Astrocyte (in vitro differentiated cells and primary cell): ENCODE measurements at regions not wholly inside any gene's neighbourhood (a gene's known extent, or its start where the extent isn't known, plus 50 kb on each side); places are given as distances from the start of the nearest gene placed in this dataset.

ENCODE experiments used
- DNase-seq: peaks from one replicate; pipeline ENCODE4 v3.0.0-alpha.2; 2010; ENCODE audit warnings: low read depth
- FAIRE-seq: peaks from 2 replicates; lab custom pipeline; 2011; peaks lifted over from hg19 to GRCh38; lab: Jason Lieb, UNC
- H2AFZ ChIP-seq: 2 replicates; pipeline ENCODE4 v1.6.0; 2012; ENCODE audit warnings: low read depth, low read length, inconsistent platforms
- H3K27ac ChIP-seq: 2 replicates; pipeline ENCODE4 v1.5.1; 2011; ENCODE audit warnings: low read depth, low read length, inconsistent platforms
- H3K27me3 ChIP-seq: 2 replicates; pipeline ENCODE4 v1.6.0; 2011; ENCODE audit warnings: low read length, inconsistent platforms; ENCODE audit not compliant: insufficient read depth
- H3K36me3 ChIP-seq: 2 replicates; pipeline ENCODE4 v1.5.1; 2011; ENCODE audit warnings: low read length, inconsistent platforms; ENCODE audit not compliant: insufficient read depth
- H3K4me1 ChIP-seq: 2 replicates; pipeline ENCODE4 v1.5.1; 2011; ENCODE audit warnings: low read length, inconsistent platforms; ENCODE audit not compliant: insufficient read depth
- H3K4me2 ChIP-seq: 2 replicates; pipeline ENCODE4 v1.6.0; 2012; ENCODE audit warnings: low read length, inconsistent platforms
- H3K4me3 ChIP-seq: 2 replicates; pipeline ENCODE4 v1.5.1; 2011; ENCODE audit warnings: low read depth, mild to moderate bottlenecking, low read length, inconsistent platforms; ENCODE audit not compliant: insufficient read depth
- H3K79me2 ChIP-seq: 2 replicates; pipeline ENCODE4 v1.6.0; 2012; ENCODE audit warnings: mild to moderate bottlenecking, low read length, inconsistent platforms; ENCODE audit not compliant: insufficient read depth
- H3K9ac ChIP-seq: 2 replicates; pipeline ENCODE4 v1.6.0; 2012; ENCODE audit warnings: mild to moderate bottlenecking, low read length, inconsistent platforms
- H3K9me3 ChIP-seq: 2 replicates; pipeline ENCODE4 v1.5.1; 2012; ENCODE audit warnings: low read depth, mild to moderate bottlenecking, low read length, inconsistent platforms; ENCODE audit not compliant: insufficient read depth
- H4K20me1 ChIP-seq: 2 replicates; pipeline ENCODE4 v1.6.0; 2012; ENCODE audit warnings: low read length, inconsistent platforms; ENCODE audit not compliant: insufficient read depth
- H3K27ac Mint-ChIP-seq: one replicate; pipeline ENCODE4 v1.8.0; 2021; ENCODE audit warnings: mild to moderate bottlenecking, mixed read lengths; ENCODE audit not compliant: unreplicated experiment
- H3K27me3 Mint-ChIP-seq: one replicate; pipeline ENCODE4 v1.8.0; 2021; ENCODE audit warnings: low read depth, mixed read lengths; ENCODE audit not compliant: unreplicated experiment
- H3K36me3 Mint-ChIP-seq: one replicate; pipeline ENCODE4 v1.8.0; 2021; ENCODE audit warnings: low read depth, mixed read lengths; ENCODE audit not compliant: unreplicated experiment
- H3K4me1 Mint-ChIP-seq: one replicate; pipeline ENCODE4 v1.8.0; 2021; ENCODE audit warnings: low read depth, mixed read lengths; ENCODE audit not compliant: unreplicated experiment
- H3K4me3 Mint-ChIP-seq: one replicate; pipeline ENCODE4 v1.8.0; 2021; ENCODE audit warnings: mild to moderate bottlenecking, moderate library complexity, mixed read lengths; ENCODE audit not compliant: unreplicated experiment
- H3K9me3 Mint-ChIP-seq: one replicate; pipeline ENCODE4 v1.8.0; 2021; ENCODE audit warnings: mild to moderate bottlenecking, mixed read lengths; ENCODE audit not compliant: unreplicated experiment
- EZH2 ChIP-seq: IDR thresholded peaks from 2 replicates; pipeline ENCODE4 v1.6.1; 2012; ENCODE audit warnings: mild to moderate bottlenecking, low read length, inconsistent platforms; ENCODE audit not compliant: insufficient read depth
- TF ChIP-seq, protein P1 (sequence below): IDR thresholded peaks from 2 replicates; pipeline ENCODE4 v1.5.1; 2011; ENCODE audit warnings: low read depth, mild to moderate bottlenecking, inconsistent platforms, low read length, moderate library complexity; ENCODE audit not compliant: insufficient read depth

DNA sequence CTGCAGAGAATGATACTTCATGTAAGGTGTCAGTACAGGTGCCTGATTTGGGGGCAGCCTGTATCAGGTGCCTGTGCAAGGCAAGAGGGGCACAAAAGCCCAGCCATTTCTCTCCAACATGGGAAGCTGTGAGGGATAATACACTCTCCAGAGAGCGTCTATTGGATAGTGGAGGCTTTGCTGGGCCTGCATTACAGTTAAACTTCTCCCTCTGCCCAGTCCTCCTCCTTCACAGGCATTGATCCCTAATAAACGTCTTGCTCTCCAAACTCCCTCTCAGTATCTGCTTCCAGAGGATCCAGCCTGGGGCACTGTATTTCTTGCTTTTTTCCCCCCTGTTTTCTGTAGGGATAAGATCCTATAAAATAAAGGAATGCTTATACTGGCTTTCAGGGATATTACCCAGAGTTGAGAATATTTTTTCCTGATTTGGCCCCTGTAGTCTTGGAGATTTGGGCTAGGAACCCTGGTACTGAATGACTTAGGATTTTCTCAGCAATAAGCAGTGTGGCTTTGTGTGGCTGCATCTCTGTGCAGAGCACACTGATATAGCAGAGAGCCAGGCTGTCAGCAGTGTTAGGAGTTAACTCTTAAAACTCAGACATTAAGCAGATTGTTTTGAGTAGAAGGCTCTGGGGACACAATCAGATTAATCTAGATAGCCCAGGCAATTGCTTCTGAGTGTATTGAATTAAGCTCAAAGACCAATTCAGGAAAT, 330.6 kb downstream of the CYRIA start:
- FAIRE-seq, result no peak
- TF ChIP-seq, protein P1, sequence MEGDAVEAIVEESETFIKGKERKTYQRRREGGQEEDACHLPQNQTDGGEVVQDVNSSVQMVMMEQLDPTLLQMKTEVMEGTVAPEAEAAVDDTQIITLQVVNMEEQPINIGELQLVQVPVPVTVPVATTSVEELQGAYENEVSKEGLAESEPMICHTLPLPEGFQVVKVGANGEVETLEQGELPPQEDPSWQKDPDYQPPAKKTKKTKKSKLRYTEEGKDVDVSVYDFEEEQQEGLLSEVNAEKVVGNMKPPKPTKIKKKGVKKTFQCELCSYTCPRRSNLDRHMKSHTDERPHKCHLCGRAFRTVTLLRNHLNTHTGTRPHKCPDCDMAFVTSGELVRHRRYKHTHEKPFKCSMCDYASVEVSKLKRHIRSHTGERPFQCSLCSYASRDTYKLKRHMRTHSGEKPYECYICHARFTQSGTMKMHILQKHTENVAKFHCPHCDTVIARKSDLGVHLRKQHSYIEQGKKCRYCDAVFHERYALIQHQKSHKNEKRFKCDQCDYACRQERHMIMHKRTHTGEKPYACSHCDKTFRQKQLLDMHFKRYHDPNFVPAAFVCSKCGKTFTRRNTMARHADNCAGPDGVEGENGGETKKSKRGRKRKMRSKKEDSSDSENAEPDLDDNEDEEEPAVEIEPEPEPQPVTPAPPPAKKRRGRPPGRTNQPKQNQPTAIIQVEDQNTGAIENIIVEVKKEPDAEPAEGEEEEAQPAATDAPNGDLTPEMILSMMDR, result no peak
- TF ChIP-seq EZH2, result no peak
- H3K27ac ChIP-seq, result no peak overlapping the region
- Mint-ChIP-seq H3K4me3 (no peak overlapping the region), H3K36me3 (no peaks in the 10 kb centered on the region), H3K9me3 (peaks cover 3% of the 10 kb centered on the region), H3K27me3 (peaks cover 10% of the 10 kb centered on the region), H3K4me1 (peaks cover 14% of the 10 kb centered on the region), H3K27ac (no peak overlapping the region)
- H3K9ac ChIP-seq, result no peak overlapping the region
- no peak overlapping the region for H2AFZ ChIP-seq
- DNase-seq, result no peak
- H4K20me1 ChIP-seq, result no peaks in the 10 kb centered on the region
- H3K27me3 ChIP-seq, result no peaks in the 10 kb centered on the region
- no peaks in the 10 kb centered on the region for H3K36me3 ChIP-seq
- no peaks in the 10 kb centered on the region for H3K79me2 ChIP-seq
- no peak overlapping the region for H3K4me2 ChIP-seq
- no peak overlapping the region for H3K4me3 ChIP-seq
- H3K9me3 ChIP-seq, result peaks cover 3% of the 10 kb centered on the region
- peaks cover 6% of the 10 kb centered on the region for H3K4me1 ChIP-seq

DNA sequence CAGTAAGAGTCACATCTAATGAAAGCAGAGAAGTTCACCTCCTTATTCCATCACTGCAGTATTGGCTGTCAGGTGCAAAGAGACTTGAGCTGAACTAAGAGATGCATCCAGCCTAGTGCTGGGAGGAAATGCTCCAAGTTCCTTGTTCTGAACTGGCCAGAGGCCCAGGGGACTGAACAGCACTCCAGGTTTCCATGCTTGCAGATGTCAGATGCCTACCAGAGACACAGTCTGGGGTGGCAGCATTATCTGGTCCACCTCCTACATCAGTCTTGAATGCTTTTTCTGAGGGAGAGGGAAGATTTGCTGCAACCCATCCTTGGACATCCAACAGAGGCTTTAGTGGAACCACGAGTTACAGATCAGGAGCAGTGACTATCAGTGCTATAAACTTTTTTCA, 331.3 kb downstream of the CYRIA start:
- Histone ChIP-seq H3K9ac (no peak overlapping the region), H3K27ac (no peak overlapping the region), H3K4me2 (no peak overlapping the region), H3K9me3 (peaks cover 3% of the 10 kb centered on the region), H3K4me3 (no peak overlapping the region), H2AFZ (no peak overlapping the region), H3K79me2 (no peaks in the 10 kb centered on the region), H3K27me3 (no peaks in the 10 kb centered on the region), H3K36me3 (no peaks in the 10 kb centered on the region), H3K4me1 (peaks cover 6% of the 10 kb centered on the region), H4K20me1 (no peaks in the 10 kb centered on the region)
- FAIRE-seq, result no peak
- Mint-ChIP-seq H3K27ac (no peak overlapping the region), H3K36me3 (no peaks in the 10 kb centered on the region), H3K4me3 (no peak overlapping the region), H3K9me3 (peaks cover 3% of the 10 kb centered on the region), H3K27me3 (peaks cover 10% of the 10 kb centered on the region), H3K4me1 (peaks cover 21% of the 10 kb centered on the region)
- DNase-seq, result no peak
- TF ChIP-seq EZH2, result no peak
- TF ChIP-seq, protein P1, result no peak

DNA sequence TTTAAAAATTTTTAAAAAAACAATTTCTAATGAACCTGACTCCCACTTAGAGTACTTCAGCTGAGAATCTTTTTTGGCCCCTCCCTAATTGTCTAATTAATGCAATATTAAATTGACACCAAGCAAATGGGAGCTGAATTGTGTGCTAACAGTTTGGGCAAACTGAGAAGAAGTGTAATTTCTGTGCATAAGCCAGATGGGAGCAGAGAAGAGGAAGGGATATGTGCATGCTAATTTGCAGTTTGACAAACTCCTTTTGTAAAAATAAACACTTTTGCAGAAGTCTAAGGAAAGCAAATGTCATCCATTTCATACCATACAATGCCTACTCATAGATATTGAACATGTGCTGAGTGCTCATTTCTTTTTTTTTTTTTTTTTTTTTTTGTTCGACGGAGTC, 332.0 kb downstream of the CYRIA start:
- H3K9ac ChIP-seq, result no peak overlapping the region
- no peak overlapping the region for H3K27ac Mint-ChIP-seq
- H3K79me2 ChIP-seq, result no peaks in the 10 kb centered on the region
- H3K36me3 Mint-ChIP-seq, result no peaks in the 10 kb centered on the region
- H3K4me2 ChIP-seq, result no peak overlapping the region
- H3K4me1 Mint-ChIP-seq, result peaks cover 24% of the 10 kb centered on the region
- H4K20me1 ChIP-seq, result no peaks in the 10 kb centered on the region
- no peak overlapping the region for H3K27ac ChIP-seq
- no peaks in the 10 kb centered on the region for H3K27me3 ChIP-seq
- peaks cover 6% of the 10 kb centered on the region for H3K4me1 ChIP-seq
- peaks cover 3% of the 10 kb centered on the region for H3K9me3 ChIP-seq
- H3K27me3 Mint-ChIP-seq, result peaks cover 10% of the 10 kb centered on the region
- H3K4me3 Mint-ChIP-seq, result no peak overlapping the region
- H3K36me3 ChIP-seq, result no peaks in the 10 kb centered on the region
- DNase-seq (no peak), FAIRE-seq (no peak)
- no peak overlapping the region for H3K4me3 ChIP-seq
- H2AFZ ChIP-seq, result no peak overlapping the region
- no peaks in the 10 kb centered on the region for H3K9me3 Mint-ChIP-seq
- no peak for TF ChIP-seq EZH2
- TF ChIP-seq, protein P1, result no peak
